ENCODE measurements at regions not wholly inside any gene's neighbourhood (a gene's known extent, or its start where the extent isn't known, plus 50 kb on each side); places are given as distances from the start of the nearest gene placed in this dataset.

DNA sequence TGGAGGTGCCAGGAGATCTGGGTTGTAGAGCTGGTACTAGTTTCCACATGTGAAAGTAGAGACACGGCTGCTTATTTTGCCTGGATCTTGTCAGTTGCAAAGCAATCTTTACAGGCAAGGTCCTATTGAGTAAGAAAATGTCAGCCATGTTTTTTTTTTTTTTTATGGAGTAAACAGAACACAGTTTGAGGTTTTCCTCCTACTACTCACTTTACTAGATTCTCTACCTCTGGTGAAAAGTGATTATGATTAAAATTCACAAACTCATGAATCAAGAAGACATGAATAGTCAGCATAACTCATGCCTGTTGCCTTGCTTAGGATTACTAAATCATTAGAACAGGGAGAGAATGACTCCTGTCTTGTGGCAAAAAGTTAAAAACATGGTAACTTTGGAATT is 70.1 kb upstream of the PNPT1 start:
- no peak overlapping the region for H3K4me3 ChIP-seq
- no peak for ATAC-seq (ENCODE audit: insufficient read depth, low FRiP score)
- no peak for DNase-seq
- H3K27me3 ChIP-seq (ENCODE audit: control insufficient read depth in 3 of 3, insufficient read depth in 3 of 3, low read length in 2 of 3): no peaks in the 10 kb centered on the region
- H3K36me3 ChIP-seq (ENCODE audit: control insufficient read depth in 4 of 4, insufficient read depth in 4 of 4, low read length in 4 of 4): no peaks in the 10 kb centered on the region
- peaks cover 0 to 2% (median 0%) of the 10 kb centered on the region in 4 donors for H3K9me3 ChIP-seq (ENCODE audit: control insufficient read depth in 4 of 4, insufficient read depth in 3 of 4, low read length in 3 of 4)
- 86 to 92% methylated on average over 1 of the region's 1 CpG for WGBS, 2 donors
- H3K27ac ChIP-seq (ENCODE audit: low read depth in 1 of 2, low read length in 1 of 2): no peak overlapping the region
- peaks cover 0 to 11% (median 0%) of the 10 kb centered on the region in 5 donors for H3K4me1 ChIP-seq (ENCODE audit: control insufficient read depth in 5 of 5, insufficient read depth in 5 of 5, low read length in 5 of 5)
- TF ChIP-seq, protein P1, sequence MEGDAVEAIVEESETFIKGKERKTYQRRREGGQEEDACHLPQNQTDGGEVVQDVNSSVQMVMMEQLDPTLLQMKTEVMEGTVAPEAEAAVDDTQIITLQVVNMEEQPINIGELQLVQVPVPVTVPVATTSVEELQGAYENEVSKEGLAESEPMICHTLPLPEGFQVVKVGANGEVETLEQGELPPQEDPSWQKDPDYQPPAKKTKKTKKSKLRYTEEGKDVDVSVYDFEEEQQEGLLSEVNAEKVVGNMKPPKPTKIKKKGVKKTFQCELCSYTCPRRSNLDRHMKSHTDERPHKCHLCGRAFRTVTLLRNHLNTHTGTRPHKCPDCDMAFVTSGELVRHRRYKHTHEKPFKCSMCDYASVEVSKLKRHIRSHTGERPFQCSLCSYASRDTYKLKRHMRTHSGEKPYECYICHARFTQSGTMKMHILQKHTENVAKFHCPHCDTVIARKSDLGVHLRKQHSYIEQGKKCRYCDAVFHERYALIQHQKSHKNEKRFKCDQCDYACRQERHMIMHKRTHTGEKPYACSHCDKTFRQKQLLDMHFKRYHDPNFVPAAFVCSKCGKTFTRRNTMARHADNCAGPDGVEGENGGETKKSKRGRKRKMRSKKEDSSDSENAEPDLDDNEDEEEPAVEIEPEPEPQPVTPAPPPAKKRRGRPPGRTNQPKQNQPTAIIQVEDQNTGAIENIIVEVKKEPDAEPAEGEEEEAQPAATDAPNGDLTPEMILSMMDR (IDR thresholded peaks at IDR 0.05; ENCODE audit: control extremely low read depth, extremely low read depth): no peak
- H3K9ac ChIP-seq (ENCODE audit: insufficient read depth in 1 of 2, low read length in 2 of 2): no peak overlapping the region

DNA sequence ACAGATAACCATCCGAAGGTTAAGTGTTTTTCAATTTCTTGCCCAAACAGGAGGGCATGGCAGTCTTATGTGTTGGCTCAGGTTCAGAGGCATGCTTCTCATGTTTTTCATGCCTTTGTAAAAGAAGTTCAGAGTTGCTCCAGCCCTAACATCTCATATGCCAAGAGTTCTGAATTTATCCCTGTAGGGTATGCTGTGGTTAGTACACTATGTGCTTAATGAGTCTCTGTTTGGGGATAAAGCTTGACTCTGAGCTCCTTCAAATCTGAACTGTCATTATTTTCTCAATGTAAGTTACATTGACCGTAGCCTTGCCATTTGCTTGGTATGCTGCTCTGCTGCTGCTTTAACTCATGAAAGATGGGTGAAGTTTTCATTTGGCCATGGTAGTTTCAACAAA is 67.9 kb upstream of the PNPT1 start:
- H3K9me3 ChIP-seq (ENCODE audit: control insufficient read depth in 4 of 4, insufficient read depth in 3 of 4, low read length in 3 of 4): no peaks in the 10 kb centered on the region
- H3K4me3 ChIP-seq: no peak overlapping the region
- TF ChIP-seq, protein P1 (IDR thresholded peaks at IDR 0.05; ENCODE audit: control extremely low read depth, extremely low read depth): no peak
- DNase-seq: peak in 1 of 3 donors; percentile 8
- 57 to 81% methylated on average over 2 of the region's 2 CpGs for WGBS, 2 donors
- no peak overlapping the region for H3K9ac ChIP-seq (ENCODE audit: insufficient read depth in 1 of 2, low read length in 2 of 2)
- H3K27ac ChIP-seq (ENCODE audit: low read depth in 1 of 2, low read length in 1 of 2): peak overlapping the region in 1 of 2 donors; percentile 47
- peaks cover 0 to 11% (median 0%) of the 10 kb centered on the region in 5 donors for H3K4me1 ChIP-seq (ENCODE audit: control insufficient read depth in 5 of 5, insufficient read depth in 5 of 5, low read length in 5 of 5)
- H3K36me3 ChIP-seq (ENCODE audit: control insufficient read depth in 4 of 4, insufficient read depth in 4 of 4, low read length in 4 of 4): no peaks in the 10 kb centered on the region
- H3K27me3 ChIP-seq (ENCODE audit: control insufficient read depth in 3 of 3, insufficient read depth in 3 of 3, low read length in 2 of 3): no peaks in the 10 kb centered on the region
- no peak for ATAC-seq (ENCODE audit: insufficient read depth, low FRiP score)

DNA sequence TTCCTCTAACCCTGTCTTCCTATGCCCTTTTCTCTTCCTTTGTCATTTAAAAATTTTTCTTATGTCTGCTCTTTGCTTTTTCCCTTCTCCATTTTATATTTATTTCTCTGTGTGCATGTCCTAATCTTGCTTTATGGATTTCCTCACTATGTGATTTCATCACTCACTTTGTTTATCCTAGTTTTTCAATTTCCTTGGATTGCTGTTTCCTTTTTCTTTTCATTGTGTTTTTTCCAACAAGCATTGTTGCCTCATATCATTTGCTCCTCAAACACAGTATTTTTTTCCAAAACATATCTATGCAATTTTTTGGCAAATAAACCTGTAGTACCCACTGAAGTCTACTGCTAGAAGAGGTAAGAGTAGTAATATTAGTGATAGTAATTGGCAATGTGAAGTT is 67.4 kb upstream of the PNPT1 start:
- peaks cover 0 to 11% (median 0%) of the 10 kb centered on the region in 5 donors for H3K4me1 ChIP-seq (ENCODE audit: control insufficient read depth in 5 of 5, insufficient read depth in 5 of 5, low read length in 5 of 5)
- DNase-seq: peak in 2 of 3 donors; percentile 18 to 69
- no peaks in the 10 kb centered on the region for H3K9me3 ChIP-seq (ENCODE audit: control insufficient read depth in 4 of 4, insufficient read depth in 3 of 4, low read length in 3 of 4)
- no peak overlapping the region for H3K4me3 ChIP-seq
- H3K27ac ChIP-seq (ENCODE audit: low read depth in 1 of 2, low read length in 1 of 2): no peak overlapping the region
- no peaks in the 10 kb centered on the region for H3K36me3 ChIP-seq (ENCODE audit: control insufficient read depth in 4 of 4, insufficient read depth in 4 of 4, low read length in 4 of 4)
- TF ChIP-seq, protein P1 (IDR thresholded peaks at IDR 0.05; ENCODE audit: control extremely low read depth, extremely low read depth): no peak
- no peak overlapping the region for H3K9ac ChIP-seq (ENCODE audit: insufficient read depth in 1 of 2, low read length in 2 of 2)
- no peak for ATAC-seq (ENCODE audit: insufficient read depth, low FRiP score)
- H3K27me3 ChIP-seq (ENCODE audit: control insufficient read depth in 3 of 3, insufficient read depth in 3 of 3, low read length in 2 of 3): no peaks in the 10 kb centered on the region

DNA sequence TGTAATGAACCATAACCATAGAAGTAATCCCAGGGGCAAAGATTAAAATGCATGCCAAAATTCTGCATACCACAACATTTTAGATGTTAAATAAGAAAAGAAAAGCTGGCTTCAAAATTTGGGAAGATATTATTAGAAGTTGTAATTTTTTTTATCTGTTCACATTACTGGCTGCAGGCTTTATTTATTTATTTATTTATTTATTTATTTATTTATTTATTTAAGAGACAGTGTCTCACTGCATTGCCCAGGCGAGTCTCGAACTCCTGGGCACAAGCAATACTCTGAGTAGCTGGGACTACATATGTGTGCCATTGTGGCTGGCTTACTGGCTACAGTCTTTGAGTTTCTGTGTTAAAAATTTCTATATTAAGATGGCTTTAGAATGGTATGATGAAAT is 66.5 kb upstream of the PNPT1 start:
- H3K4me1 ChIP-seq (ENCODE audit: control insufficient read depth in 5 of 5, insufficient read depth in 5 of 5, low read length in 5 of 5): peaks cover 0 to 11% (median 0%) of the 10 kb centered on the region in 5 donors
- no peaks in the 10 kb centered on the region for H3K27me3 ChIP-seq (ENCODE audit: control insufficient read depth in 3 of 3, insufficient read depth in 3 of 3, low read length in 2 of 3)
- no peaks in the 10 kb centered on the region for H3K9me3 ChIP-seq (ENCODE audit: control insufficient read depth in 4 of 4, insufficient read depth in 3 of 4, low read length in 3 of 4)
- ATAC-seq (ENCODE audit: insufficient read depth, low FRiP score) (no peak), DNase-seq (no peak)
- H3K36me3 ChIP-seq (ENCODE audit: control insufficient read depth in 4 of 4, insufficient read depth in 4 of 4, low read length in 4 of 4): no peaks in the 10 kb centered on the region
- H3K9ac ChIP-seq (ENCODE audit: insufficient read depth in 1 of 2, low read length in 2 of 2): no peak overlapping the region
- TF ChIP-seq, protein P1 (IDR thresholded peaks at IDR 0.05; ENCODE audit: control extremely low read depth, extremely low read depth): no peak
- H3K27ac ChIP-seq (ENCODE audit: low read depth in 1 of 2, low read length in 1 of 2): no peak overlapping the region
- H3K4me3 ChIP-seq: no peak overlapping the region
- WGBS, 2 donors: 97 to 98% methylated on average over 2 of the region's 2 CpGs
